ENCODE measurements at regions not wholly inside any gene's neighbourhood (a gene's known extent, or its start where the extent isn't known, plus 50 kb on each side); places are given as distances from the start of the nearest gene placed in this dataset.

GRCh38 chr5:74094096-74094781, 468.2 kb downstream of the ARHGEF28 start:
- intact Hi-C loops (cut with micrococcal nuclease), result no loop called here
- Mint-ChIP-seq H3K27ac (no peak overlapping the region), H3K27me3 (no peaks in the 10 kb centered on the region), H3K4me3 (no peak overlapping the region), H3K9me3 (no peaks in the 10 kb centered on the region), H3K4me1 (no peaks in the 10 kb centered on the region), H3K36me3 (ENCODE audit: low read depth) (no peaks in the 10 kb centered on the region)
- DNase-seq, result no peak
- POLR2A ChIA-PET, result no interaction called here
- no peak for TF ChIP-seq CTCF (IDR thresholded peaks at IDR 0.05)
- CTCF ChIA-PET, result no interaction called here
- ATAC-seq (ENCODE audit: low read depth), result no peak

- Mint-ChIP-seq H3K4me1 (no peaks in the 10 kb centered on the region), H3K27ac (no peak overlapping the region), H3K27me3 (peaks cover 4% of the 10 kb centered on the region), H3K36me3 (ENCODE audit: low read depth) (no peaks in the 10 kb centered on the region), H3K9me3 (no peaks in the 10 kb centered on the region), H3K4me3 (no peak overlapping the region)
- no peak for ATAC-seq (ENCODE audit: low read depth)
- CTCF ChIA-PET, result no interaction called here
- DNase-seq, result no peak
- no peak for TF ChIP-seq CTCF (IDR thresholded peaks at IDR 0.05)
- intact Hi-C loops (cut with micrococcal nuclease), result no loop called here
- POLR2A ChIA-PET, result no interaction called here
Measured at GRCh38 chr5:74093561-74093960, 467.6 kb downstream of the ARHGEF28 start.

GRCh38 chr5:74092766-74093165, 466.8 kb downstream of the ARHGEF28 start:
- ChIA-PET POLR2A (no interaction called here), CTCF (no interaction called here)
- H3K27me3 Mint-ChIP-seq, result peaks cover 4% of the 10 kb centered on the region
- no peak overlapping the region for H3K27ac Mint-ChIP-seq
- ATAC-seq (ENCODE audit: low read depth) (no peak), DNase-seq (no peak)
- TF ChIP-seq CTCF (IDR thresholded peaks at IDR 0.05), result no peak
- no peaks in the 10 kb centered on the region for H3K36me3 Mint-ChIP-seq (ENCODE audit: low read depth)
- H3K9me3 Mint-ChIP-seq, result no peaks in the 10 kb centered on the region
- intact Hi-C loops (cut with micrococcal nuclease), result no loop called here
- H3K4me1 Mint-ChIP-seq, result no peaks in the 10 kb centered on the region
- no peak overlapping the region for H3K4me3 Mint-ChIP-seq

GRCh38 chr5:74085782-74086181, 459.8 kb downstream of the ARHGEF28 start:
- intact Hi-C loops (cut with micrococcal nuclease), result no loop called here
- no peak for TF ChIP-seq CTCF (IDR thresholded peaks at IDR 0.05)
- Mint-ChIP-seq H3K4me3 (no peak overlapping the region), H3K36me3 (ENCODE audit: low read depth) (no peaks in the 10 kb centered on the region), H3K27me3 (peaks cover 8% of the 10 kb centered on the region), H3K4me1 (no peaks in the 10 kb centered on the region), H3K27ac (no peak overlapping the region), H3K9me3 (no peaks in the 10 kb centered on the region)
- CTCF ChIA-PET, result interaction anchor here (1.0 kb wide), 1 partner anchor 19 kb away, joined by 3 read pairs; no protein-coding TSS in a partner anchor
- POLR2A ChIA-PET, result no interaction called here
- DNase-seq (no peak), ATAC-seq (ENCODE audit: low read depth) (no peak)

GRCh38 chr5:74085186-74085585, 459.2 kb downstream of the ARHGEF28 start:
- ChIA-PET CTCF (interaction anchor here (1.0 kb wide), 1 partner anchor 19 kb away, joined by 3 read pairs; no protein-coding TSS in a partner anchor), POLR2A (no interaction called here)
- no peak overlapping the region for H3K4me3 Mint-ChIP-seq
- intact Hi-C loops (cut with micrococcal nuclease), result no loop called here
- no peak for TF ChIP-seq CTCF (IDR thresholded peaks at IDR 0.05)
- H3K27me3 Mint-ChIP-seq, result peaks cover 8% of the 10 kb centered on the region
- no peak overlapping the region for H3K27ac Mint-ChIP-seq
- no peaks in the 10 kb centered on the region for H3K9me3 Mint-ChIP-seq
- no peaks in the 10 kb centered on the region for H3K4me1 Mint-ChIP-seq
- DNase-seq (no peak), ATAC-seq (ENCODE audit: low read depth) (no peak)
- H3K36me3 Mint-ChIP-seq (ENCODE audit: low read depth), result no peaks in the 10 kb centered on the region

Measured in activated B cell treated with CpG ODN at 0.5 μM for 24 hours (primary cell).